GM23338 (cell line): ENCODE measurements at regions not wholly inside any gene's neighbourhood (a gene's known extent, or its start where the extent isn't known, plus 50 kb on each side); places are given as distances from the start of the nearest gene placed in this dataset.

Experiments used
- CREB1 ChIP-seq: fragments of 250-450 bp; sonication (Bioruptor Pico); IDR thresholded peaks from 2 replicates; pipeline ENCODE4 v1.5.0; 2020; ENCODE audit warnings: low read depth, mild to moderate bottlenecking, moderate library complexity
- CTCF ChIP-seq, 2 experiments: fragments of 200-600 bp in 1 of 2; sonication (generic) in 1 of 2; conservative IDR thresholded peaks; 2 replicates each; pipeline versions ENCODE4 v1.5.1 to v1.6.1; 2016 to 2017; ENCODE audit warnings: antibody characterized with exemption in 2 of 2, low read depth in 2 of 2, mild to moderate bottlenecking in 2 of 2, moderate library complexity in 1 of 2
- EZH2 ChIP-seq: fragments of 200-600 bp; sonication (generic); IDR thresholded peaks from one replicate; pipeline ENCODE4 v1.8.0; 2017; ENCODE audit warnings: antibody characterized with exemption, mild to moderate bottlenecking, low read depth; ENCODE audit not compliant: unreplicated experiment
- EZH2phosphoT487 ChIP-seq: fragments of 200-600 bp; sonication (generic); IDR thresholded peaks from one replicate; pipeline ENCODE4 v1.8.1; 2018; ENCODE audit warnings: antibody characterized with exemption; ENCODE audit not compliant: unreplicated experiment
- JUNB ChIP-seq: IDR thresholded peaks from one replicate; pipeline ENCODE4 v1.6.1; 2016; ENCODE audit warnings: antibody characterized with exemption; ENCODE audit not compliant: unreplicated experiment
- POLR2AphosphoS5 ChIP-seq: IDR thresholded peaks from 2 replicates; pipeline ENCODE4 v1.6.1; 2016; ENCODE audit warnings: antibody characterized with exemption, low read depth
- REST ChIP-seq: IDR thresholded peaks from one replicate; pipeline ENCODE4 v1.6.1; 2018; ENCODE audit warnings: antibody characterized with exemption; ENCODE audit not compliant: unreplicated experiment
- ZNF114 ChIP-seq: fragments of 250-450 bp; sonication (Bioruptor Pico); IDR thresholded peaks from 2 replicates; pipeline ENCODE4 v1.5.0; 2020; ENCODE audit warnings: mild to moderate bottlenecking, moderate library complexity
- ZNF331 ChIP-seq: fragments of 250-450 bp; sonication (Bioruptor Pico); IDR thresholded peaks from 2 replicates; pipeline ENCODE4 v1.5.0; 2020; ENCODE audit warnings: low read depth, mild to moderate bottlenecking, moderate library complexity
- ZNF462 ChIP-seq: fragments of 250-450 bp; sonication (Bioruptor Pico); IDR thresholded peaks from 2 replicates; pipeline ENCODE4 v1.5.0; 2020; ENCODE audit warnings: mild to moderate bottlenecking, moderate library complexity

- TF ChIP-seq CTCF (conservative IDR thresholded peaks at IDR 0.05; ENCODE audit: low read depth in 2 of 2) (no peak), ZNF462 (CRISPR knock-in tag) (no peak), POLR2AphosphoS5 (no peak), EZH2 (no peak), REST (no peak), JUNB (no peak), EZH2phosphoT487 (no peak), CREB1 (CRISPR knock-in tag) (no peak), ZNF114 (CRISPR knock-in tag) (no peak), ZNF331 (CRISPR knock-in tag) (no peak)
Measured at GRCh38 chr18:67142604-67143003, 373.9 kb downstream of the DSEL start.
